NCI-H748 treated with DMSO at 0.1 percent for 48 hours (cell line): ENCODE measurements at regions not wholly inside any gene's neighbourhood (a gene's known extent, or its start where the extent isn't known, plus 50 kb on each side); places are given as distances from the start of the nearest gene placed in this dataset.

Experiments used
- DNase-seq: peaks from one replicate; lab custom pipeline; 2025; lab: John Stamatoyannopoulos, UW

DNA sequence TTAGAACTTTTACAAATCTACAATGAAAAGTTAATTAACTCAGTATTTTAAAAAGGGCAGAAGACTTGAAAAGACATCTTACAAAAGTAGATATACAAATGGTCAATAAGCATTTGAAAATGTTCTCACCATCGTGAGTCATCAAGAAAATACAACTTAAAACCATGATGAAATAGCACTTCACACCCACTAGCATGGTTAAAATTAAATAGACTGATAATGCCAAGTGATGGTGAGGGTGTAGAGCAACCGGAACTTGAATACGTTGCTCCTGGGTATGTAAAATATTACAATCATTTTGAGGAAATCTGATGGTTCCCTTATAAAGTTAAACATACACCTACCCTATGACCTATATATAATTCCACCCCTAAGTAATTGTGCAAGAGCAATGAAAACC is 319.8 kb upstream of the UMPS start:
- no peak for DNase-seq

DNA sequence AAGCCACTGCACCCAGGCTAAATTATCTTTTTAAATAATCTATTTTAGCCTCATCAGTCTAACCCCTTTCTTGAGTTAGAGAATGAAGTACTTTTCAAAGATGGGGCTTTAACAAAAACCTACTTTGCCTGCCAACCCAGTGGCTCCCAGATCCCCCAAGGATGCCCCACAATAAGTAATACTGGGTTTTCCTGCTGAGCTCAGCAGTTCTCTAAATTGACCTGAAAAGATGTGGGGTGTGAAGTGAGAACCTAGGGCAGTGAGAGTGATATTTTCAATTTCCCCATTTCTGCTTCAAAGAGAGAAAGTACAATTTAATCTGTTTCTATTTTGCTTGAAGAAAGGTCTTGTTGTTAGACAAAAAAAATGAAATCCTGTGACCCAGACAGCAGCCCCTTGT is 318.5 kb upstream of the UMPS start:
- DNase-seq: no peak

DNA sequence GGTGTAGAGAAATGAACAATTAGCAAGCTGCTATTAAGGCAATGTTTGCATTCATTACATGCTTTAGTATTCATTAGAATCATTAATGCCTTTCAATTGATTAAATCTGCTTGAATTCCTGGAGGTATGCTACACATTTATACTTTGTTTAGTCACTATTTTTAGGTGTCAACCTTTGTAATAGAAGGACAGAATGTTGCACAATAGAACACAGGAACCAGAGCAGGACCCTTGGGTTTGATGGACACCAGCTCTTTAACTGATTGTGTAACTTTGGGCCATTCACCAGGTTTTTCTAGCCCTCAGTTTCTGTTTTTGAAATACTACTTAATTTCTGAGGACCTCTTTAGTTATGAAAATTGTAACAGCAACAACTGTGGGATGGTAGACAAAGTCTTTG is 317.6 kb upstream of the UMPS start:
- no peak for DNase-seq

DNA sequence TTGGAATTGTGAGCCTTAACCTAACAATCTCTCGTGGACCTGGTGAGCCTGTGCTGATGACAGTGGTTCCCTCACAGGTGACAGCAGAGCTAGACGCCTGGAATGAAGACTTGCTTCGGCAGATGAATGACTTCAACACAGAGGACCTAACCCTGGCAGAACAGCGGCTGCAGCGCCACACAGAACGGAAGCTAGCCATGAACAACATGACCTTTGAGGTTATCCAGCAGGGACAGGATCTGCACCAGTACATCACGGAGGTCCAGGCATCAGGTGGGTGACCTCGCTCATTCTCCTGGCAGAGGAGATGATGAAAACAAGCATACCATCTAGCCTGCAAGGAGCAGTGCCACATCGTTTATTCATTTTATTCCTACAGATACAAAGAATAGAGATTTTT is 316.9 kb upstream of the UMPS start:
- DNase-seq: no peak

DNA sequence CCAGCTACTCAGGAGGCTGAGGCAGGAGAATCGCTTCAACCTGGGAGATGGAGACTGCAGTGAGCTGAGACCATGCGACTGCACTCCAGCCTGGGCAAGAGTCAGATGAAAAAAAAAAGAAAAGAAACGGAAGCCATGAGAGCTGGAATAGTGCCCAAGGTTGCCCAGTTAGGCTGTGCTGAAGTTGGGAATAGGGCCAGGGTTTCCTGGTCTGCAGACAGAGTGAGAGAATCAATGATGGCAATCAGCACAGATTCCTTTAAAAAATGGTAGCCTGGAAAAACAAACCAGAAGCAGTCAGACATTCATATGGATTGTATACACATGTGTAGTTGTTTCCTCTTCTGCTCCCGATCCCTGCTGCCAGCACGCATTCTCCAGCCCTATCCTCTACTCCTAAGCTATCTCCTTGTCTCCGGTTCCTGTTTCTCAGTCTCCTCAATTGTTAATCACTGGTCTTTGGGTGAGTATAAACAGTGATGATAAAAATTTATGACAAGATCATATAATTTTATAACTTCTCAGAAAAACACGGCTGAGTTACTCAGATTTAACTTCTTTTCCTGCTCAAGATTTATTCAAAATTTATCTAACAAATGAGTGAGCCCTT is 316.2 kb upstream of the UMPS start:
- no peak for DNase-seq

DNA sequence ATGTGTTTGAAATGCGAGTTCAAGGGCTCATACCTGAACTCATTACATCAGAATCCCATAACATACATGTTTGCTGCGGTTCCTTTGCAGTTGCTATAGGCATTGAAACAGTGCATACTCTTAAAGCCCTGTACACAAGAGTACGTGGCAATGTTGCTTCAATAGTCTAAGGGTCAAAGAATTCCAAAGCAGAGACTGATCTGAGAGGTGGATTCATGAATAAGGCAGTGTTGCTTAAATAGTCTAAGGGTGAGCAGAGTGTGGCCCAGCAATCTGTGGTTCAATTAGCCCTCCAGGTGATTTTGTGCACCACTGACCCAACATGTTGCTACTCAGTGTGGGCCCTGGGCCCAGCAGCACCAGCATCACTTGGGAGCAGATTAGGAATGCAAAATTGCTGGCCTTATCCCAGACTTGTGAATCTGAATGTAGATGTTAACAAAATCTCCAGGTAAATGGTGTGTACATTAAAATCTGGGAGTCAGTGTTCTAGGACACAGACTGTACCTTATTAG is 314.7 kb upstream of the UMPS start:
- no peak for DNase-seq

DNA sequence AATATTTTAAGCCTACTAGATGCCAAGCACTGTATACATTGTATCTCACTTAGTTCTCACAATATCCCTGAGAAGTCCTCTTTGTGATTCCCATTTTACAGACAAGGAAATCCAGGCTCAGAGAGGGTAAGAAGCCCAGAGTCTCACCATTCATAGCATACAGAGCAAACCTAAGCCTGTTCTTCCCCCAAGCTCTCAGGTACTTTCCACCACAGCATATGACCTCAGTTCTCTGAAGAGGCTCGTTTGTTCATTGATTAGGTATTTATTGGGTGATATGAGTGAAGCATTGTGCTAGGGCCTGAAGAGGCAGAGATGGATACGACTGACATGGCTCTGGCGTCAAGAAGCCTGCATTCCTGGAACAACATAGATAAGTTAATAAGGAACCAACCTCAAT is 310.9 kb upstream of the UMPS start:
- DNase-seq: no peak

DNA sequence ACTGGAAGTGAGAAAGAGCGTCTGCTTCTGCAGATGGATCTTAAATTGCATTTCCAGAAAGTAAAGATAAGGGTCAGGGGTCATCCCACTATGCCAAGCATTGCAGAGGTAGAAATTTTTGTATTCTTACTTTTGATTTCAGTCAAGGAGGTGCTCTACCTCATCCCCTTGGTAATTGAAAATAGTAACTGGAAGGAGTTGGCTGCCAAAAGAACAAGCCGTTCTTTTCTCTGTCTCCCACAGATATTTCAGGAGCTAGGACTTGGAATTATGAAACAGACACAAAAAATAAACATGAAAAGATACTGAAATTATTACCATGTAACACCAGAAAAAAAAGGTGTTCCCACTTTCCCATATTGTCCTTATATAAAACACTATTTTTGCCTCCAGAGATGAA is 309.9 kb upstream of the UMPS start:
- DNase-seq: no peak

DNA sequence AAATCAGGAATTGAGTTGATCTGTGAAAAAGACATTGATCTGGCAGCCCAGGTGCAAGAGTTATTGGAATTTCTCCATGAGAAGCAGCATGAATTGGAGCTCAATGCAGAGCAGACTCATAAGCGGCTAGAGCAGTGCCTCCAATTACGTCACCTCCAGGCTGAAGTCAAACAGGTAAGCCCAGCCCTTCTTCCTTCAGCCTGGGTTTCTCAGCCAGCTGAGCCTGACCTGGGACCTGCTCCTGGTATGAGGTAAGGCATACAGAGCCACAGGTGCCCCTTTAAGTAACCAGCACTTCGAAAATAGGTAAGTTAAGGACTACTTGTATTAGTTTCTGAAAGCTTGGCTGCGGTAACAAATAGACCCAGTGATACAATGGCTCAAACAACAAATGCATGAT is 307.4 kb upstream of the UMPS start:
- DNase-seq: no peak

DNA sequence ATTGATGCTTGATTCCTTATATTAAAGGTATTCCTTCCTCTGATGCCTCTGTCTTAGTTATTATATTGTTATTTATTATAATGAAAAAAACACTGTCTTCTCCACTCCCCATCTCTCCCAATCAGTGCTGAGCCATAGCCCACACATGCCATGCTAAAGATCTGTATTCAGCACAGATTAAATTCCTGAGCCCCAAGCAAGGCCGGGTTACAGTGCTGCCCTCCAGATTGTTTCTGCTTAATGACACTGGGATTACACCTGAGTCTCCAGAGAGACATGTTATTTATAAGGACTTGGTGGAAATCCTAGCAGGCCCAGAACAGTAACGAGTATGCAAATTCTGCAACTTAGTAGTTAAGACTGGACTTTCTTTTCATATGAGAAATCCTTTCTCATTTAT is 305.9 kb upstream of the UMPS start:
- DNase-seq: no peak

DNA sequence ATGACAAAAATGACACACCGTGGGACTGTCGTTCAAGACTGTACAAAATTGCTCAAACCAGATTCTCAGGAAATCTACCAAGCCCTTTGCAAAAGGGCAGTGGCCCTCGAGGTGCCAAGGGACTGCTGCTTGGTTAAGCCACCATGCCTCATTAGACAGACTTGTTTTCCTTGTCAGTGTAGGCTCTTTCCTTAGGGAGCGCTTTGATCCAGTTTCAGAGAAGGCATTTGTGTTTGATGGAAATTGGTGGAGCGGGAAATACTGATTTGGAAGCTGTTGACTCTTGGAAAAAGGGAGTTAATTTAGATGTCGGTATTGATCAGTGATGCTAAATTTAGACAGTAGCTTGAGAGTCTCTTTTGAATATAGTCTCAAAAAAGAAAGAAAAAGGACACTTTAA is 304.3 kb upstream of the UMPS start:
- DNase-seq: no peak

DNA sequence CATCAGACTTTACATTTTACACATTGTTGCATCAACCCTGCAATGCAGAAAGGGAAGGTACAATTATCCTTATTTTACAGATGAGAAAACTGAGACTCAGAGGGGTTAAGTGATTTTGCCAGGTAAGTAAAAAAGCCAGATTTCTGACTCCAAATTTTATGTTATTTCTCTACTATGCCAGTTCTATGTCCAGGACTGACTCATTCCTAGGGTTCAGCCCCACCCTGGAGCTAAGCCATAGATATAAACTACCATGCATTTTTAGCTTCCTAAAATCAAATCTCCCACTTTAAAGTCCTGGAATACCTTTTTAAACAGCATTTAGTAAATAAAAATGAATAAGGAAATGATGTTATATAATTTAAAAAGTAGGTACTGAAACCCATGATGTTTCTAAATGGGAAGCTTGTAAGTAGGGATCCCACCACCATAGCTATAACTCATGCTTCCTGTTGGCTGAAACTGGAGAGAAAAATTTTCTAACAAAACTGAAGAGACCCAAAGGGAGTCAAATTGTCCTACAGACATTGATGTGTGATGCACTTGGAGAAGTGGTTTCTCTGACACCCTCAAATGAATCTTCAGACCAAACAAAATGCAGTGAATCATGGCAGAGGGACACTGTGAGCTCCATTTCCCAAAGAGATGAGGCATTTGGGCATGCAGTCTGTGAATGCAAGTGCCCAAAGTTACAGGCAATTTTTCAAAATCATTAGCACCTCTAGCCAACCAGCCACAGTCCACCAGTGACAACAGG is 301.7 kb upstream of the UMPS start:
- DNase-seq: no peak

DNA sequence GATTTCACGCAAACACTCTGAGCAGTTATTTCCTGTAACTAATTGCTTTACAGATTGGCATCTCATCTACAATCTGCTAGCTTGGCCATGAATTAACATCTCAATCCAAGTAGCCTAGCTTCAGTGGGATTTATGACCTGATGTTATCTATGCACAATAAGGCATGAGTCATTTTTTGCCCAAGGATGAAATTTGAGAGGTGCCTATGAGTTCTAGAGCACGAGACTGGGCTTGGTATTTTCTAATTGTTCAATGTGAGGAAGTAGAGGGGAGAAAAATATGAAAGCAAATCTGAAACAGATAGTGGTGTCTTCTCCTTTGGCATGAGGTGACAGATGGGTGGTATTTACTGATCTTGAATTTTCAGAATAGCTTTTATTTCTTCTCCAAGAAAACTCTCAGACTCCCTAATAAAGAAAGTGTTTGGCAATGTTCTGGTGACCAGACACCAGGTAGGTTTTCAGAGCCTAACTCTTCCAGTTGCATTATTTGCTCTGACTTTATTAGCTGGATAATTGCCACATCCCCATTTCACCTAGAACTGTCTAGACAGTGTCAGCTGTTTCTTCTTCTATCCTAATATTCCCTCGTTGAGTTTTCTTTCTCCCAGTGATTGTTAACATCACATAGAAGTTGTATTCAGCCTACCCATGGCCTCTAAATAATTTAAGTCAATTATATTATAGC is 301.0 kb upstream of the UMPS start:
- DNase-seq: no peak

DNA sequence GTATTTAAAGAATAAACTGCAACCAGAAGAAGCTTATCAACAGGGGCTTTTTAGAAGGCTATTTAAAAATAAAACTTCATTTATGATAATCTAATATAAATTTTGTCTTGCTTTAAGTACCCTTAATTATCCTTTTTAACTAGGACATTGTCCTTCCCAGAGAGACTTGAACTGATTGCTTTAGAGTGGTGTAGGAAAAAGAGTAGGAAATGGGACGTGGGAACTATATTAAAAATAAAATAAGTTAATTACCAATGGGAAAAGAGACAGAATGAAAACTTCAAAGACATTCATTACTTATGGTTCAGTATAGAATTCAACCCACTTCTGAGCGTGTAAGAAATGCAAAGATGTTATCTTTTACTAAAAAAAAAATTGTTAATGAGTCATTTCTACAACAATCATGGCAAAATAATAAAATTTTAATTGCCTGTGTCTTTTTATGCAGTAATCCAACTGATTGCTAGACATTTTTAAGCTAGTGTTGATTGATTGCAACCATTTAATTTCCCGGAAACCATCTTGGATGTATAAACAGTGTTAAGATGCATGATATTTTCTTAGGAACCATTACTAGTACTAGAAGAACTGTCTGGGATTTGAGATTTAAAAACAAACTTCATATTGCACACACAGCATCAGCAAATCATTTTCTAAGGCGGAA is 298.8 kb upstream of the UMPS start:
- DNase-seq: no peak

DNA sequence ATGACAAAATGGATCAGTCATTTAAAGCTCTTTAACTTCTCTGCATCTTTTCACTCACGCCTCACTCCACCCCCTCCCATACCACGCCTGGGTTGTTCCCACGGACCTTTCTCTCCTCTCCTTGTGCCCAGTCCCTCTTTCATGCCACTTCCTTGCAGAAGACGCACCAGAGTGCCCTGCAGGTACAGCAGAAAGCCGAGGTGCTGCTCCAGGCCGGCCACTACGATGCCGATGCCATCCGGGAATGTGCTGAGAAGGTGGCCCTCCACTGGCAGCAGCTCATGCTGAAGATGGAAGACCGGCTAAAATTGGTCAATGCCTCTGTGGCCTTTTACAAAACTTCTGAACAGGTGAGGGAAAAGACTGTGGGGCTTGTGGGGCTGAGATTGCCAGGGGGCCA is 296.1 kb upstream of the UMPS start:
- DNase-seq: no peak

DNA sequence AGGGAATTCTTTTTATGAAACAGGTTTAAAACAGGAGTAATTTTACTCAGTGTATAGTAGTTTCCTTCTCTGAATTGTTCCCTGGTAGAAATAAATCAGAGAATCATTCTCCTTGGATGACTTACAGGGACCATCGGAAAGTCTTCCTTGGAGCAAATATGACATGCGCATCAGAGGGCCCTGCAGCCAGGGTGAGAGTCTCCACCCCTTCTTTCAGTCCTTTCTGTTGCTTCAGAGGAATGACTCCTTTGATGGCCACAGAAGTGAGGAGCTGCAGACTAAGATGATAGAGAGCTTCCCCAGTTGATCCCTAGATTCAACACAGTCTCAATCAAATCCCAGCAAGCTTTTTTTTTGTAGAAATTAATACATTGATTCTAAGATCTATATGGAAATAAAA is 294.8 kb upstream of the UMPS start:
- DNase-seq: no peak

DNA sequence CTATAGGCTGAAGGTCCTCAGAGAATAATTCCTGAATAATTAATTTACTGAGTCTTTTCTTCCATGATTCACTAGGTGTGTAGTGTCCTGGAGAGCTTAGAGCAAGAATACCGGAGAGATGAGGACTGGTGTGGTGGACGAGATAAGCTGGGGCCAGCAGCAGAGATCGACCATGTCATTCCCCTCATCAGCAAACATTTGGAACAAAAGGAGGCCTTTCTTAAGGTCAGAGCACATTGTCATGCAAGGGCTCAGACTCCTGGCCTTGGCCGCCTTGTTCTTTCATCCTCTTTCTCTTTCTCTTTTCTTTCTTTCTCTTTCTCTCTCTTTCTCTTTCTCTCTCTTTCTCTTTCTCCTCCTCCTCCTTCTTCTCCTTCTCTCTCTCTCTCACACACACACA is 291.4 kb upstream of the UMPS start:
- DNase-seq: no peak

DNA sequence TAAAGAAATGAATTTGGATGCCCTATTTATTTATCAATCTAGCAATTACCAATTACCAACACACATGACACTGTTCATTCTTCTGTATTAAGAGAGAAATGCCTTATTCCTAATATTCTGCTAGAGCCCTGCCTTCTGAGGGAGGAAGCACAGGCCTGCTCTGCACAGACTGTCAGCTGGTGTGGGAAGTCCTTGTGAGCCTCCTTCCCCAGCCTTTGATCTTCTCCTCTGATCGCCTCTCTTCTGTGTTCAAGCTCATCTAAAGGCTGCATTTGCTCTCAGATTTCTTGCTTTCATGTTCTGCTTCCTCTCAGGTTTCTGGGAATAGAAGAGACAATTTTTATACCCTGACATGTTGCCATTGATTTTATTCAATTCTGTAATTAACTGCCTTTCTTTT is 290.6 kb upstream of the UMPS start:
- DNase-seq: no peak

DNA sequence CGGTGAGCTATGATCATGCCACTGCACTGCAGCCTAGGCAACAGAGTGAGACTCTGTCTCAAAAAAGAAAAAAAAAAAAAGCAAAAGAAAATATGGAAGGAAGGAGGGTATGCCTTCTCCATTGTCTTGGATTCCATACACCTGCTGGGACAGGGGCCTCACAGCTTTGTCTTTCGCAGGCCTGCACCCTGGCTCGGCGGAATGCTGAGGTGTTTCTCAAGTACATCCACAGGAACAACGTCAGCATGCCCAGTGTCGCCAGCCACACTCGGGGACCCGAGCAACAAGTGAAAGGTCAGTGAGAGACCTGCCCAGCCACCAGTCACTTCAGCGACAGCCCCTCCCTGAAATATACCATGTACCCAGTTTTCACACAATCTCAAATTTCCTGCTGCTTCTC is 288.5 kb upstream of the UMPS start:
- no peak for DNase-seq

DNA sequence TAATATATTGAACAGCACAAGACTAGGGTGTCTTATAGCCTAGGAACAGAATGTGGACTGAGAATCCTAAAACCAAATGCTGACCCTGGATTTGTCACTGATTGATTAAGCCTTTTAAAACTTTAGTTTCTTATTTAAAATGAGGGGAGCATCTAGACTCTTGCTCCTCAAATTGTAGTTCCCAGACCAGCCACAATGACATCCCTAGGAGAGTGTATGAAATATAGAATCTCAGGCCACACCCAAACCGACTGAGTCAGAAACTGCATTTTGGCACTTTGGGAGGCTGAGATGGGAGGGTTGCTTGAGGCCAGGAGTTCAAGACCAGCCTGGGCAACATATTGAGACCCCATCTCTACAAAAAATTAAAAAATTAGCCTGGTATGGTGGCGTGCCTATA is 287.8 kb upstream of the UMPS start:
- no peak for DNase-seq

DNA sequence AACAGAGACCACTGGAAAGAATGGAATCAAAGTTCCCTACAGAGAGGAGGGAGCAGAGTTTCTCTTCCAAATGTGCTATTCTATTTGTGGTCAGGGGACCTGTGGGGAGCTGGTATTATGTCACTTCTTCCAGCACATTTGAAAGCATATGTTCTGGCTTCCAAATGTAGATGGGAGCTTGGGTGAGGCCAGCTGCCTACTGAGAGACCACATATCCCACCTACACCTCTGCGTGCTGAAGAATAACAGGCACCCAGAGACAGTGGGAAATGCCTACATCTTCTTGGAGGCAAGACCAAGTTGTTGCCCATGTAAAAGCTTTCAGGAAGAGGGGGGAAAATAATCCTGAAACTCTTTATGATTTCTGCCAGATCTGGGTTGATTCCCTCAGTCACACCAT is 286.8 kb upstream of the UMPS start:
- DNase-seq: no peak

DNA sequence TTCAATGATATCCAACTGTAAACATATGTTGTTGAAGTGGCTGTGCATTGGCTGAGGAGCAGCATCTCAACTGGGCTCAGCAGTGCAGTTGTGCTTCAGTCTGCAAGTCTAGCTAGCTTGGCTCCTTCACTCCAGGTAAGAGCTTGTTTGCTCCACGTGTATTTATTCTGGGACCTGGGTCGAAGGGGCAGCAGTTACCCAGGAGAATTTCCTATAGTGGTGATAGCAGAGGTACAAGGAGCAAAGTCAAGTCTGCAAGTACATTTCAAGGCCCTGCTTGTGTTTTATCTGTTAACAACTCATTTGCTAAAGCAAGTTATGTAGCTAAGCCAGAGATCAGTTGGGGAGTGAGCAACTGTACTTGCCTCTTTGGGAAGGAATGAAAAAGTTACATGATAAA is 286.2 kb upstream of the UMPS start:
- DNase-seq: no peak

DNA sequence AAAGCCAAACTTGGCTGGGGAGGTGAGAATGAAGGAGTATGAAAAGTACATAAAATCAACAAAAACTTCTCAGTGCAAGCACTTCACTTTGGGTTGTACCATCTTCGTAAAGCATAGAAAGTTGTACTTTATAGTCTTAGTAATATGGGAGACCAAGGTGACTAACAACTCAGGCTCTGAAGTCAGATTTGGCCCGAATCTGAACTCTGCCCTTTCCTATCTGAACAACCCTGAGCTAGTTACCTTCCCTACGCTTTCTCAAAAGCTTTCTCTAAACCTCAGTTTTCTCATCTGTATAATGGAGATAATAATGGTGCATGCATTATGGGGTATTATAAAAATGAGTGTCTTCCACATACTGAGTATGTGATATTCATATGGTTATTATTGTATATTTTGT is 285.4 kb upstream of the UMPS start:
- DNase-seq: no peak
